ENCODE measurements at regions not wholly inside any gene's neighbourhood (a gene's known extent, or its start where the extent isn't known, plus 50 kb on each side); places are given as distances from the start of the nearest gene placed in this dataset.

GRCh38 chr22:48169227-48169626 lies 1406.8 kb downstream of the TBC1D22A start:
- no peaks in the 10 kb centered on the region for H3K4me1 ChIP-seq (ENCODE audit: control insufficient read depth, insufficient read depth, low read length)
- peaks cover 26 to 38% of the 10 kb centered on the region in 2 donors for H3K27me3 Mint-ChIP-seq (ENCODE audit: low read depth in 2 of 2)
- H3K4me3 ChIP-seq (ENCODE audit: low read length), result no peak overlapping the region
- ATAC-seq, result no peak
- 73% methylated on average over 4 of the region's 4 CpGs for WGBS (ENCODE audit: insufficient coverage)
- H3K27me3 ChIP-seq (ENCODE audit: control insufficient read depth, insufficient read depth, low read length), result no peaks in the 10 kb centered on the region
- H3K27ac Mint-ChIP-seq, result no peak overlapping the region
- no peaks in the 10 kb centered on the region for H3K9me3 ChIP-seq (ENCODE audit: control insufficient read depth, insufficient read depth, low read length)
- no peak for DNase-seq
- no peaks in the 10 kb centered on the region for H3K36me3 ChIP-seq (ENCODE audit: control insufficient read depth, insufficient read depth, low read length)
- H3K4me1 Mint-ChIP-seq, result no peaks in the 10 kb centered on the region
- H3K27ac ChIP-seq (ENCODE audit: low read length), result no peak overlapping the region
- no peak overlapping the region for H3K4me3 Mint-ChIP-seq
- no peaks in the 10 kb centered on the region for H3K36me3 Mint-ChIP-seq
- peaks cover 0 to 3% of the 10 kb centered on the region in 2 donors for H3K9me3 Mint-ChIP-seq
- no peak for TF ChIP-seq CTCF (IDR thresholded peaks at IDR 0.05)
- intact Hi-C loops (cut with micrococcal nuclease), result no loop called here

GRCh38 chr22:48167238-48167637 lies 1404.8 kb downstream of the TBC1D22A start:
- Mint-ChIP-seq H3K4me3 (no peak overlapping the region), H3K36me3 (no peaks in the 10 kb centered on the region), H3K27me3 (ENCODE audit: low read depth in 2 of 2) (peaks cover 29 to 38% of the 10 kb centered on the region in 2 donors), H3K27ac (no peak overlapping the region), H3K9me3 (peaks cover 0 to 3% of the 10 kb centered on the region in 2 donors), H3K4me1 (no peaks in the 10 kb centered on the region)
- Histone ChIP-seq H3K9me3 (ENCODE audit: control insufficient read depth, insufficient read depth, low read length) (no peaks in the 10 kb centered on the region), H3K27me3 (ENCODE audit: control insufficient read depth, insufficient read depth, low read length) (no peaks in the 10 kb centered on the region), H3K27ac (ENCODE audit: low read length) (no peak overlapping the region), H3K36me3 (ENCODE audit: control insufficient read depth, insufficient read depth, low read length) (no peaks in the 10 kb centered on the region), H3K4me3 (ENCODE audit: low read length) (no peak overlapping the region), H3K4me1 (ENCODE audit: control insufficient read depth, insufficient read depth, low read length) (no peaks in the 10 kb centered on the region)
- intact Hi-C loops (cut with micrococcal nuclease), result no loop called here
- 66% methylated on average over 5 of the region's 6 CpGs for WGBS (ENCODE audit: insufficient coverage)
- TF ChIP-seq CTCF (IDR thresholded peaks at IDR 0.05), result no peak
- ATAC-seq (no peak), DNase-seq (no peak)

- no peaks in the 10 kb centered on the region for H3K27me3 ChIP-seq (ENCODE audit: control insufficient read depth, insufficient read depth, low read length)
- Mint-ChIP-seq H3K36me3 (no peaks in the 10 kb centered on the region), H3K4me3 (no peak overlapping the region), H3K27ac (no peak overlapping the region), H3K27me3 (ENCODE audit: low read depth in 2 of 2) (peaks cover 16 to 17% of the 10 kb centered on the region in 2 donors), H3K9me3 (no peaks in the 10 kb centered on the region), H3K4me1 (peaks cover 0 to 6% of the 10 kb centered on the region in 2 donors)
- no peak for DNase-seq
- no peaks in the 10 kb centered on the region for H3K36me3 ChIP-seq (ENCODE audit: control insufficient read depth, insufficient read depth, low read length)
- intact Hi-C loops (cut with micrococcal nuclease), result no loop called here
- no peaks in the 10 kb centered on the region for H3K9me3 ChIP-seq (ENCODE audit: control insufficient read depth, insufficient read depth, low read length)
- H3K27ac ChIP-seq (ENCODE audit: low read length), result no peak overlapping the region
- no peaks in the 10 kb centered on the region for H3K4me1 ChIP-seq (ENCODE audit: control insufficient read depth, insufficient read depth, low read length)
- TF ChIP-seq CTCF (IDR thresholded peaks at IDR 0.05), result no peak
- 79% methylated on average over 2 of the region's 4 CpGs for WGBS (ENCODE audit: insufficient coverage)
- no peak overlapping the region for H3K4me3 ChIP-seq (ENCODE audit: low read length)
- no peak for ATAC-seq
Observed at GRCh38 chr22:48161298-48161697, 1398.8 kb downstream of the TBC1D22A start.

- no peaks in the 10 kb centered on the region for H3K4me1 ChIP-seq (ENCODE audit: control insufficient read depth, insufficient read depth, low read length)
- Mint-ChIP-seq H3K27ac (no peak overlapping the region), H3K27me3 (ENCODE audit: low read depth in 2 of 2) (peaks cover 7 to 11% of the 10 kb centered on the region in 2 donors), H3K9me3 (no peaks in the 10 kb centered on the region), H3K36me3 (no peaks in the 10 kb centered on the region), H3K4me3 (no peak overlapping the region), H3K4me1 (peaks cover 0 to 6% of the 10 kb centered on the region in 2 donors)
- 92% methylated on average over 11 of the region's 11 CpGs for WGBS (ENCODE audit: insufficient coverage)
- intact Hi-C loops (cut with micrococcal nuclease), result no loop called here
- ATAC-seq, result no peak
- H3K9me3 ChIP-seq (ENCODE audit: control insufficient read depth, insufficient read depth, low read length), result no peaks in the 10 kb centered on the region
- no peak overlapping the region for H3K4me3 ChIP-seq (ENCODE audit: low read length)
- H3K27me3 ChIP-seq (ENCODE audit: control insufficient read depth, insufficient read depth, low read length), result no peaks in the 10 kb centered on the region
- no peak overlapping the region for H3K27ac ChIP-seq (ENCODE audit: low read length)
- no peaks in the 10 kb centered on the region for H3K36me3 ChIP-seq (ENCODE audit: control insufficient read depth, insufficient read depth, low read length)
- TF ChIP-seq CTCF (IDR thresholded peaks at IDR 0.05), result no peak
- no peak for DNase-seq
Observed at GRCh38 chr22:48157676-48158075, 1395.2 kb downstream of the TBC1D22A start.
